ENCODE measurements at regions not wholly inside any gene's neighbourhood (a gene's known extent, or its start where the extent isn't known, plus 50 kb on each side); places are given as distances from the start of the nearest gene placed in this dataset.

DNA sequence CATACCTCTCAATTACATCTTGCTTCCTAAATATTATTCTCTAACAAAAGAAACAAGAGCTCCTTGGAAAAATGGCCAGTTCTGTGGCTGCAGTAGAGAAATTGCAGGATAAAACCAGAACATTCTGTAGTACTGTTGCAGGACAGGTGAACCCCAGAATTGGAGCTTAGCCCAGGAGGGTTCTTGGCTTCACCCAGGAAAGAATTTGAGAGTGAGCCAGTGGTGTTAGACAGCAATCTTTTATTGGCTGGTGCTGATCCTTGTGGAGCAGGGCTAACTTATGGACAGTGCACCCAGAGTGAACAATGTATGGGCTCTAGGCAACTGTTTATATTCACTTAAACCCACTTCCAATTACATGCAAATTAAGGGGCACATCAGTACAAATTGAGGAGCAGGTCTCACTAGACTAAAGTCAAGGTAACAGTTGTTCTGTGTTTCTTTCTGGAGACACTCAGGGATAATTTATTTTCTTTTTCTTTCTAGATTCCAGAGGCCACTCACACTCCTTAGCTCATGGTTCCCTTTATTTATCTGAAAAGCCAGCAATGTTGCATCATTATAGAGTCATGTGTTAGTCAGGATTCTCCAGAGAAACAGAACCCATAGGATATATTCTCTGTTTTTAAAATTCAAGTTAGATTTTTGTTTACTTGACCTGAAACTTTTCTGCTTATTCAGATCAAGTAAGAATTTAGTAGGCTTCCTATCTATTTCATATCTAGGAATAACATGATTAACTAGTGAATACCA is 348.1 kb downstream of the CCDC85A start:
- peak; percentile 7 for DNase-seq (ENCODE audit: unreplicated experiment)
- CTCF ChIA-PET = no interaction called here
- TF ChIP-seq, protein P1, sequence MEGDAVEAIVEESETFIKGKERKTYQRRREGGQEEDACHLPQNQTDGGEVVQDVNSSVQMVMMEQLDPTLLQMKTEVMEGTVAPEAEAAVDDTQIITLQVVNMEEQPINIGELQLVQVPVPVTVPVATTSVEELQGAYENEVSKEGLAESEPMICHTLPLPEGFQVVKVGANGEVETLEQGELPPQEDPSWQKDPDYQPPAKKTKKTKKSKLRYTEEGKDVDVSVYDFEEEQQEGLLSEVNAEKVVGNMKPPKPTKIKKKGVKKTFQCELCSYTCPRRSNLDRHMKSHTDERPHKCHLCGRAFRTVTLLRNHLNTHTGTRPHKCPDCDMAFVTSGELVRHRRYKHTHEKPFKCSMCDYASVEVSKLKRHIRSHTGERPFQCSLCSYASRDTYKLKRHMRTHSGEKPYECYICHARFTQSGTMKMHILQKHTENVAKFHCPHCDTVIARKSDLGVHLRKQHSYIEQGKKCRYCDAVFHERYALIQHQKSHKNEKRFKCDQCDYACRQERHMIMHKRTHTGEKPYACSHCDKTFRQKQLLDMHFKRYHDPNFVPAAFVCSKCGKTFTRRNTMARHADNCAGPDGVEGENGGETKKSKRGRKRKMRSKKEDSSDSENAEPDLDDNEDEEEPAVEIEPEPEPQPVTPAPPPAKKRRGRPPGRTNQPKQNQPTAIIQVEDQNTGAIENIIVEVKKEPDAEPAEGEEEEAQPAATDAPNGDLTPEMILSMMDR (IDR thresholded peaks at IDR 0.05; ENCODE audit: unreplicated experiment) = no peak
- no peak overlapping the region for H3K4me3 Mint-ChIP-seq (ENCODE audit: unreplicated experiment)
- H3K27ac Mint-ChIP-seq (ENCODE audit: low read depth, unreplicated experiment) = no peak overlapping the region
- BruUV-seq (replicated peaks) = no TSS peak
- intact Hi-C loops (cut with micrococcal nuclease) = no loop called here
- no peaks in the 10 kb centered on the region for H3K4me1 Mint-ChIP-seq (ENCODE audit: insufficient read depth, unreplicated experiment)
- POLR2A ChIA-PET = no interaction called here
- H3K36me3 Mint-ChIP-seq (ENCODE audit: insufficient read depth, unreplicated experiment) = no peaks in the 10 kb centered on the region
- no peaks in the 10 kb centered on the region for H3K27me3 Mint-ChIP-seq (ENCODE audit: insufficient read depth, unreplicated experiment)
- no peaks in the 10 kb centered on the region for H3K9me3 Mint-ChIP-seq (ENCODE audit: unreplicated experiment)

DNA sequence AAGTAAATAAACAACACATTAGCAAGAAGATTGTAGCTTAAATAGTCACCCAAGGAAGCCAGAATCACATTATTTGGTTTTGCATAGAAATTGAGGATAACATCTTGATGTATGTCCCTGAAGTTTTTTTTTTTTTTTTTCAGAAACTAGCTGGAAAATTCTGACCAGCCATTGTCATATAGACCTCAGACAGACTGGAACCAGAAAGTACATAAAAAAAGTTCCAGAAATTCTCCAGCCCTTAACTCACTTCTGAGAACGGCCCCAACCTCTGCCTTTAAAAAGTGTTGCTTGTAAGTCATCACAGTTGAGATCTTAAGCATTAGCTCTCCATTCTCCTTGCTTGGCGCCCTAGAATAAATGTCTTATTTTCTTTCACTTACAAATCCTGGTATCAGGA is 350.5 kb downstream of the CCDC85A start:
- ChIA-PET CTCF (no interaction called here), POLR2A (interaction anchor here (1.1 kb wide), 1 partner anchor 10 kb away, joined by 3 read pairs; no protein-coding TSS in a partner anchor)
- H3K9me3 Mint-ChIP-seq (ENCODE audit: unreplicated experiment) = no peaks in the 10 kb centered on the region
- no peaks in the 10 kb centered on the region for H3K36me3 Mint-ChIP-seq (ENCODE audit: insufficient read depth, unreplicated experiment)
- no TSS peak for BruUV-seq (replicated peaks)
- no peak for DNase-seq (ENCODE audit: unreplicated experiment)
- H3K27ac Mint-ChIP-seq (ENCODE audit: low read depth, unreplicated experiment) = no peak overlapping the region
- no peaks in the 10 kb centered on the region for H3K4me1 Mint-ChIP-seq (ENCODE audit: insufficient read depth, unreplicated experiment)
- intact Hi-C loops (cut with micrococcal nuclease) = no loop called here
- no peaks in the 10 kb centered on the region for H3K27me3 Mint-ChIP-seq (ENCODE audit: insufficient read depth, unreplicated experiment)
- H3K4me3 Mint-ChIP-seq (ENCODE audit: unreplicated experiment) = no peak overlapping the region
- TF ChIP-seq, protein P1 (IDR thresholded peaks at IDR 0.05; ENCODE audit: unreplicated experiment) = no peak

DNA sequence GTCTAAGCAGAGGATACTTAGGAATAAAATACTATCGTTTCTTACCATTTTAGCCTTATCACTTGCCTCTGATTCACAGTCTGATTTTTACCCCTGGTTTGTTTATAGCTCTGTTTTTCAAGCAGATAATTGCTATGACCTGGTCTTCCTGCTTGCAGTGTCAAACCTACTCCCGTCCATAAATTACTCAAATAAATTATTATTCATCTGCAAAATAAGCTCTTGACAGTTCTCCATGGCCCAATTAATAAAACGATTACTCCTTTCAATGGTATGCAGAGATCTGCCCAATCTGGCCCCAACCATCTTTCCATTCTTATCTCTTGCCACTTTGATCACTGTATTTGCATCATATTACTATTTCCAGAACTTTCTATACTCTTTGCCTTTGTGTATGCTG is 354.0 kb downstream of the CCDC85A start:
- Mint-ChIP-seq H3K4me3 (ENCODE audit: unreplicated experiment) (no peak overlapping the region), H3K27me3 (ENCODE audit: insufficient read depth, unreplicated experiment) (no peaks in the 10 kb centered on the region), H3K27ac (ENCODE audit: low read depth, unreplicated experiment) (no peak overlapping the region), H3K4me1 (ENCODE audit: insufficient read depth, unreplicated experiment) (no peaks in the 10 kb centered on the region), H3K9me3 (ENCODE audit: unreplicated experiment) (no peaks in the 10 kb centered on the region), H3K36me3 (ENCODE audit: insufficient read depth, unreplicated experiment) (no peaks in the 10 kb centered on the region)
- intact Hi-C loops (cut with micrococcal nuclease) = no loop called here
- BruUV-seq (replicated peaks) = no TSS peak
- DNase-seq (ENCODE audit: unreplicated experiment) = no peak
- ChIA-PET CTCF (no interaction called here), POLR2A (no interaction called here)
- TF ChIP-seq, protein P1 (IDR thresholded peaks at IDR 0.05; ENCODE audit: unreplicated experiment) = no peak

DNA sequence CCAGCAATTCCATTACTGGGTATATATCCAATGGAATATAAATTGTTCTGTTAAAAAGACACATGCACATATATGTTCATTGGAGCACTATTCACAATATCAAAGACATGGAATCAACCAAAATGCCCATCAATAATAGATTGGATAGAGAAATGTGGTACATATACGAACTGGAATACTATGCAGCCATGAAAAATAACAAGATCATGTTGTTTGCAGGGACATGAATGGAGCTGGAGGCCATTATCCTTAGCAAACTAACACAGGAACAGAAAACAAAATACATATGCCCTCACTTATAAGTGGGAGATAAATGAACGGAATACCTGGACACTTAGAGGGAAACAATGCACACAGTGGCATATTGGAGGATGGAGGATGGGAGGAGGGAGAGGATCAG is 355.8 kb downstream of the CCDC85A start:
- DNase-seq (ENCODE audit: unreplicated experiment) = no peak
- H3K27me3 Mint-ChIP-seq (ENCODE audit: insufficient read depth, unreplicated experiment) = no peaks in the 10 kb centered on the region
- H3K4me3 Mint-ChIP-seq (ENCODE audit: unreplicated experiment) = no peak overlapping the region
- CTCF ChIA-PET = interaction anchor here (0.6 kb wide), 1 partner anchor 18 kb away, joined by 4 read pairs; no protein-coding TSS in a partner anchor
- no peaks in the 10 kb centered on the region for H3K36me3 Mint-ChIP-seq (ENCODE audit: insufficient read depth, unreplicated experiment)
- H3K4me1 Mint-ChIP-seq (ENCODE audit: insufficient read depth, unreplicated experiment) = no peaks in the 10 kb centered on the region
- BruUV-seq (replicated peaks) = no TSS peak
- intact Hi-C loops (cut with micrococcal nuclease) = no loop called here
- POLR2A ChIA-PET = no interaction called here
- no peaks in the 10 kb centered on the region for H3K9me3 Mint-ChIP-seq (ENCODE audit: unreplicated experiment)
- TF ChIP-seq, protein P1 (IDR thresholded peaks at IDR 0.05; ENCODE audit: unreplicated experiment) = no peak
- no peak overlapping the region for H3K27ac Mint-ChIP-seq (ENCODE audit: low read depth, unreplicated experiment)
